NT2/D1 (cell line): ENCODE measurements at regions not wholly inside any gene's neighbourhood (a gene's known extent, or its start where the extent isn't known, plus 50 kb on each side); places are given as distances from the start of the nearest gene placed in this dataset.

Experiments
- SUZ12 ChIP-seq: IDR thresholded peaks from 2 replicates; pipeline ENCODE4 v1.6.1; 2011; ENCODE audit not compliant: insufficient read length, insufficient read depth; ENCODE audit errors: extremely low read depth
- YY1 ChIP-seq: IDR thresholded peaks from 2 replicates; pipeline ENCODE4 v1.6.1; 2011; ENCODE audit not compliant: insufficient read length, insufficient read depth
- ZNF274 ChIP-seq: IDR thresholded peaks from 2 replicates; pipeline ENCODE4 v1.6.1; 2011; ENCODE audit warnings: mild to moderate bottlenecking, low read depth, low read length

DNA sequence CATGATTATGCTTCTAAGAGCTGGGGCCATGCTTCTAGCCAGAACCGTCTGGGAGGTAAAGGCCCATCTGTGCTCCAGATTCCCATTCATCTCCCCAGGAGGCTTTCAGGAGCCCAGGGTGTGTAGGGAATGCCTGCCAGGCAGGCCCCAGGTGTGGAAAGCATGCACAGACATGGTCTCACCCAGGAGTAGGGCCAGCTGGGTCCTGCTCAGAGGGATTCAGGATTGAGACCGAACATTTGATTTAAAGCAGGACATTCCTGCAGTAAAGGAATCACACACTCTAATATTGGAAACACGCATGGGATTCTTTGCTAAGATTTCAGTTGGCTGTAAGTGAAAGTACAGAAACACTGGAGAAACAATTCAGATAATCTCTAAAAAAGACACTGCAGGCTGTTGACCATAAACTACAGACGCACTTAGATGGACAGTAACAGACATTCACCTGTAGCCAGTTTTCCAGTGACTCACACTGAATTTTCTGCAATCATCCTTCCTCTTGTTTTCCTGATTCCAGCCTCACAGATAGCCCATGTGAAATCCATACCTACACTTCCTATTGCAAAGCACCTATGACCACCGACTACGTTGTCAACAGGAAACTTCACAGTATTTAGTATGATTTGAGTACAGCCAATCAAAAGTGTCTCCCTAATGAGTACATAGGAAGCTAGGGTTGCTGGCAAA is 257.8 kb downstream of the TBC1D4 start:
- TF ChIP-seq ZNF274 (no peak), YY1 (no peak), SUZ12 (no peak)
